HFFc6 (cell line): ENCODE measurements at regions not wholly inside any gene's neighbourhood (a gene's known extent, or its start where the extent isn't known, plus 50 kb on each side); places are given as distances from the start of the nearest gene placed in this dataset.
A peak's percentile ranks its signal among the peaks of the same experiment; 100 is the strongest.
"Not testable (repeated sequence)": the region's sequence is repeated elsewhere in the genome, so short reads cannot be mapped to it uniquely, and the experiment has no call there.

ENCODE experiments used
- DNase-seq: peaks from one replicate; pipeline ENCODE4 v3.0.0-alpha.2; 2018
- H3K27ac Mint-ChIP-seq: 2 replicates; pipeline ENCODE4 v1.8.0; 2020; ENCODE audit warnings: mild to moderate bottlenecking, mixed read lengths
- H3K27me3 Mint-ChIP-seq: 2 replicates; pipeline ENCODE4 v1.8.0; 2021; ENCODE audit warnings: mild to moderate bottlenecking, moderate library complexity, mixed read lengths; ENCODE audit not compliant: insufficient read depth
- H3K36me3 Mint-ChIP-seq: 2 replicates; pipeline ENCODE4 v1.8.0; 2021; ENCODE audit warnings: low read depth, mixed read lengths
- H3K4me1 Mint-ChIP-seq: 2 replicates; pipeline ENCODE4 v1.8.0; 2020; ENCODE audit warnings: low read depth, mixed read lengths
- H3K4me3 Mint-ChIP-seq: 2 replicates; pipeline ENCODE4 v1.8.0; 2020; ENCODE audit warnings: mild to moderate bottlenecking, moderate library complexity, mixed read lengths
- H3K9me3 Mint-ChIP-seq: 2 replicates; pipeline ENCODE4 v1.8.0; 2020; ENCODE audit warnings: mild to moderate bottlenecking, mixed read lengths
- CTCF ChIP-seq: fragments of 200-600 bp; sonication (generic); IDR thresholded peaks from 2 replicates; pipeline ENCODE4 v1.5.0; 2021; ENCODE audit warnings: antibody characterized with exemption, mild to moderate bottlenecking

- peaks cover 10% of the 10 kb centered on the region for H3K27me3 Mint-ChIP-seq
Observed at GRCh38 chr6:27777614-27778355, 134.4 kb downstream of the OR2B2 start.

GRCh38 chr6:27777126-27777525 is 135.1 kb downstream of the OR2B2 start:
- Mint-ChIP-seq H3K9me3 (no peaks in the 10 kb centered on the region), H3K27ac (no peak overlapping the region), H3K27me3 (peaks cover 8% of the 10 kb centered on the region), H3K4me3 (peak overlapping the region; percentile 64), H3K4me1 (peaks cover 21% of the 10 kb centered on the region), H3K36me3 (no peaks in the 10 kb centered on the region)
- DNase-seq: no peak
- TF ChIP-seq CTCF: no peak

More at GRCh38 chr6:27777614-27778355, 134.4 kb downstream of the OR2B2 start:
- DNase-seq: no peak
- H3K27ac Mint-ChIP-seq: peak overlapping the region; percentile 6; the same call in 1 of the 2 replicates
- peaks cover 18% of the 10 kb centered on the region for H3K4me1 Mint-ChIP-seq
- no peaks in the 10 kb centered on the region for H3K36me3 Mint-ChIP-seq
- H3K9me3 Mint-ChIP-seq: no peaks in the 10 kb centered on the region
- H3K4me3 Mint-ChIP-seq: peak overlapping the region; percentile 64
- no peak for TF ChIP-seq CTCF

DNA sequence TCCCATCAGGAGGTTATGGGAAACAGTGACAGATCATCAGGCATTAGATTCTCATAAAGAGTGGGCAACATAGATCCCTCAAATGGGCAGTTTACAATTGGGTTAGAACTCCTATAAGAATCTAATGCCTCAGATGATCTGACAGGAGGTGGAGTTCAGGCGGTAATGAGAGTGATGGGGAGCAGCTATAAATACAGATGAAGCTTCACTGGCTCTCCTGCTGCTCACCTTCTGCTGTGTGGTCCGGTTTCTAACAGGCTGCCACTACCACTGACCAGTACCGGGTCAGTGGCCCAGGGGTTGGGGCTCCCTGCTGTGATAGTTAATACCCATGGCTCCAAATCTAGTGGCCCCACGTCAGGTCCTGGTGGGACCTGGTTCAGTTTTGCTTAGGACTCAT is 135.7 kb downstream of the OR2B2 start:
- H3K4me3 Mint-ChIP-seq: peak overlapping the region; percentile 64; the same call in 1 of the 2 replicates
- no peak overlapping the region for H3K27ac Mint-ChIP-seq

GRCh38 chr6:27775796-27776184 is 136.4 kb downstream of the OR2B2 start:
- no peaks in the 10 kb centered on the region for H3K36me3 Mint-ChIP-seq
- H3K9me3 Mint-ChIP-seq: no peaks in the 10 kb centered on the region
- DNase-seq: no peak
- no peak for TF ChIP-seq CTCF
- H3K27me3 Mint-ChIP-seq: peaks cover 10% of the 10 kb centered on the region
- no peak overlapping the region for H3K27ac Mint-ChIP-seq
- no peak overlapping the region for H3K4me3 Mint-ChIP-seq
- peaks cover 24% of the 10 kb centered on the region for H3K4me1 Mint-ChIP-seq

More for the DNA sequence above, 135.7 kb downstream of the OR2B2 start:
- TF ChIP-seq CTCF: no peak
- peaks cover 9% of the 10 kb centered on the region for H3K27me3 Mint-ChIP-seq
- H3K4me1 Mint-ChIP-seq: peaks cover 24% of the 10 kb centered on the region
- H3K9me3 Mint-ChIP-seq: no peaks in the 10 kb centered on the region
- no peaks in the 10 kb centered on the region for H3K36me3 Mint-ChIP-seq
- DNase-seq: no peak

GRCh38 chr6:27775138-27775795 is 136.9 kb downstream of the OR2B2 start:
- DNase-seq: peak; percentile 41
- H3K9me3 Mint-ChIP-seq, H3K27ac Mint-ChIP-seq, H3K4me3 Mint-ChIP-seq, H3K36me3 Mint-ChIP-seq: not testable (repeated sequence)
- Mint-ChIP-seq H3K4me1 (peaks cover 24% of the 10 kb centered on the region), H3K27me3 (peaks cover 16% of the 10 kb centered on the region)

GRCh38 chr6:27774264-27774600 is 138.0 kb downstream of the OR2B2 start:
- not testable (repeated sequence) for DNase-seq, H3K9me3 Mint-ChIP-seq, H3K4me3 Mint-ChIP-seq, H3K27ac Mint-ChIP-seq, H3K36me3 Mint-ChIP-seq
- Mint-ChIP-seq H3K27me3 (peaks cover 20% of the 10 kb centered on the region), H3K4me1 (peaks cover 24% of the 10 kb centered on the region)

DNA sequence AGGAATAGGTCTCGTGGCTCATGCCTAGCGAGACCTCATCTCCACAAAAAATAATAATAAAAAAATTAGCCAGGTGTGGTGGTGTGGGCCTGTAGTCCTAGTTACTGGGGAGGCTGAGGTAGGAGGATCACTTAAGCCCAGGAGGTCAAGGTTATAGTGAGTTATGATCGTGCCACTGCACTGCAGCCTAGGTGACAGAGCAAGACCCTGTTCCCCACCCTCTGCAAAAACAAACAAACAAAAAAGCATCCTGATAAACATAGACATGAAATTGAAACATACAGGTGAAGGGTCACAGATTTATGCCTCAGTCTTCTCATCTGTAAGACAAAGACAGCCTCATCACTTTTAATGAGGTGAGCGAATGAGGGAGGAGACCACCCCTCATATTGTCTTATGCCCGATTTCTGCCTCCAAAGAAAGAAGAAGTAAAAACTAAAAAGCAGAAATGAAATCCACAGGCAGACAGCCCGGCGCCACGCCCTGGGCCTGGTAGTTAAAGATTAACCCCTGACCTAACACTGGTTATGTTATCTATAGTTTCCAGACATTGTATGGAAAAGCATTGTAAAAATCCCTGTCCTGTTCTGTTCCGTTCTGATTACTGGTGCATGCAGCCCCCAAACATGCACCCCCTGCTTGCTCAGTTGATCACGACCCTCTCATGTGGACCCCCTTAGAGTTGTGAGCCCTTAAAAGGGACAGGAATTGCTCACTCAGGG is 138.5 kb downstream of the OR2B2 start:
- H3K27ac Mint-ChIP-seq, DNase-seq, H3K9me3 Mint-ChIP-seq, H3K36me3 Mint-ChIP-seq, H3K4me3 Mint-ChIP-seq: not testable (repeated sequence)
- H3K27me3 Mint-ChIP-seq: peaks cover 20% of the 10 kb centered on the region
- peaks cover 24% of the 10 kb centered on the region for H3K4me1 Mint-ChIP-seq
